IMR-90 (cell line): ENCODE measurements at regions not wholly inside any gene's neighbourhood (a gene's known extent, or its start where the extent isn't known, plus 50 kb on each side); places are given as distances from the start of the nearest gene placed in this dataset.

Experiments used
- ATAC-seq: fragments of 200-7000 bp; cut with Tn5 transposase; 2 replicates; pipeline ENCODE4 v1.9.1; 2020; ENCODE audit warnings: low read depth, mild to moderate bottlenecking, moderate library complexity
- BruUV-seq: library from RNA; stranded (reverse); fragments of 400-500 nt; replicated peaks from 2 replicates; lab custom pipeline; 2021; lab: Mats Ljungman, UMichigan
- CTCF ChIA-PET: fragments of 300-600 bp; formaldehyde crosslinking; extraction: SDS; loops from one replicate; lab custom pipeline; 2021; ENCODE audit warnings: antibody characterized with exemption; lab: Yijun Ruan, JAX
- POLR2A ChIA-PET: fragments of 300-600 bp; sonication (Branson Sonifier 250); formaldehyde crosslinking; loops from one replicate; lab custom pipeline; 2022; ENCODE audit warnings: antibody characterized with exemption; ENCODE audit not compliant: unreplicated experiment; lab: Charles Lee
- DNase-seq: peaks from one replicate; pipeline ENCODE4 v3.0.0; 2013
- H2AFZ ChIP-seq: replicated peaks from 2 replicates; pipeline ENCODE3; 2013; ENCODE audit warnings: low read length, mild to moderate bottlenecking; ENCODE audit not compliant: poor library complexity
- H2AK5ac ChIP-seq: 2 replicates; pipeline ENCODE4 v1.6.1; 2013; ENCODE audit warnings: low read depth, low read length, inconsistent platforms
- H2AK9ac ChIP-seq: replicated peaks from 2 replicates; pipeline ENCODE3; 2013; ENCODE audit warnings: mild to moderate bottlenecking, low read depth, low read length, moderate library complexity; ENCODE audit not compliant: poor library complexity
- H2BK120ac ChIP-seq: 2 replicates; pipeline ENCODE4 v1.6.1; 2013; ENCODE audit warnings: low read depth, low read length, inconsistent platforms
- H2BK15ac ChIP-seq: 3 replicates; pipeline ENCODE4 v1.6.1; 2013; ENCODE audit warnings: low read depth, low read length, inconsistent platforms
- H2BK20ac ChIP-seq: 2 replicates; pipeline ENCODE4 v1.6.1; 2013; ENCODE audit warnings: low read depth, mild to moderate bottlenecking, inconsistent platforms, low read length, moderate library complexity
- H2BK5ac ChIP-seq: 2 replicates; pipeline ENCODE4 v1.6.1; 2013; ENCODE audit warnings: mild to moderate bottlenecking, low read depth, low read length, inconsistent platforms; ENCODE audit not compliant: poor library complexity, severe bottlenecking
- H3K14ac ChIP-seq: replicated peaks from 2 replicates; pipeline ENCODE4 v1.6.1; 2013; ENCODE audit warnings: low read depth, low read length, inconsistent platforms
- H3K18ac ChIP-seq: 2 replicates; pipeline ENCODE4 v1.6.1; 2013; ENCODE audit warnings: low read depth, low read length, control low read depth
- H3K23ac ChIP-seq: 2 replicates; pipeline ENCODE4 v1.6.1; 2013; ENCODE audit warnings: low read depth, low read length, inconsistent platforms
- H3K27ac ChIP-seq: 2 replicates; pipeline ENCODE4 v1.5.1; 2013; ENCODE audit warnings: mild to moderate bottlenecking, control low read depth, low read length; ENCODE audit not compliant: insufficient read depth
- H3K27me3 ChIP-seq: 2 replicates; pipeline ENCODE4 v1.6.1; 2013; ENCODE audit warnings: low read length; ENCODE audit not compliant: control insufficient read depth, insufficient read depth
- H3K36me3 ChIP-seq: 2 replicates; pipeline ENCODE4 v1.6.1; 2013; ENCODE audit warnings: low read length, mixed read lengths; ENCODE audit not compliant: control insufficient read depth, insufficient read depth
- H3K4ac ChIP-seq: 2 replicates; pipeline ENCODE4 v1.6.1; 2013; ENCODE audit warnings: low read depth, low read length, inconsistent platforms
- H3K4me1 ChIP-seq: 2 replicates; pipeline ENCODE4 v1.6.1; 2013; ENCODE audit warnings: low read length, mixed read lengths; ENCODE audit not compliant: control insufficient read depth, insufficient read depth
- H3K4me2 ChIP-seq: 2 replicates; pipeline ENCODE4 v1.6.1; 2013; ENCODE audit warnings: low read depth, mild to moderate bottlenecking, control low read depth, low read length, moderate library complexity
- H3K4me3 ChIP-seq: 2 replicates; pipeline ENCODE4 v1.5.1; 2013; ENCODE audit warnings: low read depth, mild to moderate bottlenecking, control low read depth, low read length, moderate library complexity; ENCODE audit not compliant: insufficient read depth
- H3K56ac ChIP-seq: 2 replicates; pipeline ENCODE4 v1.6.1; 2013; ENCODE audit warnings: low read length, inconsistent platforms; ENCODE audit not compliant: insufficient read depth; ENCODE audit errors: extremely low read depth
- H3K79me1 ChIP-seq, 2 experiments: 2 replicates each; pipeline ENCODE4 v1.6.1; 2013; ENCODE audit warnings: low read length in 2 of 2, inconsistent platforms in 1 of 2, low read depth in 1 of 2
- H3K9ac ChIP-seq: 2 replicates; pipeline ENCODE4 v1.6.1; 2013; ENCODE audit warnings: low read depth, low read length, control low read depth
- H3K9me1 ChIP-seq: 2 replicates; pipeline ENCODE4 v1.6.1; 2013; ENCODE audit warnings: low read length, inconsistent platforms; ENCODE audit not compliant: insufficient read depth
- H3K9me3 ChIP-seq: 2 replicates; pipeline ENCODE4 v1.6.1; 2013; ENCODE audit warnings: low read length; ENCODE audit not compliant: control insufficient read depth, insufficient read depth
- H4K20me1 ChIP-seq: 2 replicates; pipeline ENCODE4 v1.6.1; 2013; ENCODE audit warnings: low read length, inconsistent platforms; ENCODE audit not compliant: insufficient read depth
- H4K5ac ChIP-seq: 2 replicates; pipeline ENCODE4 v1.6.1; 2013; ENCODE audit warnings: mild to moderate bottlenecking, low read depth, low read length, control low read depth
- H4K8ac ChIP-seq, 2 experiments: 2 replicates each; pipeline ENCODE4 v1.6.1; 2013; ENCODE audit warnings: low read depth in 2 of 2, low read length in 2 of 2, control low read depth in 1 of 2, inconsistent platforms in 1 of 2
- H4K91ac ChIP-seq: 2 replicates; pipeline ENCODE4 v1.6.1; 2013; ENCODE audit warnings: low read depth, low read length, inconsistent platforms; ENCODE audit not compliant: insufficient read depth
- BHLHE40 ChIP-seq: fragments of 150-350 bp; IDR thresholded peaks from 2 replicates; pipeline ENCODE4 v1.6.1; 2016; ENCODE audit warnings: mild to moderate bottlenecking, low read depth, low read length
- CEBPB ChIP-seq: IDR thresholded peaks from 2 replicates; pipeline ENCODE4 v1.6.1; 2012; ENCODE audit warnings: low read depth, low read length, improper control_type of control experiment
- CHD1 ChIP-seq: IDR thresholded peaks from 2 replicates; pipeline ENCODE4 v1.6.1; 2012; ENCODE audit warnings: low read depth, low read length, improper control_type of control experiment
- CTCF ChIP-seq: conservative IDR thresholded peaks from 2 replicates; pipeline ENCODE4 v1.5.1; 2012; ENCODE audit warnings: mild to moderate bottlenecking, low read depth, low read length, improper control_type of control experiment
- ELK1 ChIP-seq: fragments of 150-350 bp; IDR thresholded peaks from 2 replicates; pipeline ENCODE4 v1.6.1; 2016; ENCODE audit warnings: low read depth, mild to moderate bottlenecking, low read length, moderate library complexity, borderline replicate concordance
- FOS ChIP-seq: fragments of 150-350 bp; IDR thresholded peaks from 2 replicates; pipeline ENCODE4 v1.6.1; 2016; ENCODE audit warnings: low read depth, low read length
- MAFK ChIP-seq: IDR thresholded peaks from 2 replicates; pipeline ENCODE4 v1.6.1; 2012; ENCODE audit warnings: low read depth, low read length, improper control_type of control experiment
- MAZ ChIP-seq: IDR thresholded peaks from 2 replicates; pipeline ENCODE4 v1.6.1; 2012; ENCODE audit warnings: low read depth, mild to moderate bottlenecking, low read length, improper control_type of control experiment, moderate library complexity, borderline replicate concordance
- MXI1 ChIP-seq: IDR thresholded peaks from 2 replicates; pipeline ENCODE4 v1.6.1; 2012; ENCODE audit warnings: low read depth, mild to moderate bottlenecking, low read length, moderate library complexity, borderline replicate concordance
- NFE2L2 ChIP-seq: fragments of 150-350 bp; IDR thresholded peaks from 2 replicates; pipeline ENCODE4 v1.6.1; 2016; ENCODE audit warnings: low read depth, mild to moderate bottlenecking, low read length
- POLR2A ChIP-seq: IDR thresholded peaks from 2 replicates; pipeline ENCODE4 v1.6.1; 2012; ENCODE audit warnings: mild to moderate bottlenecking, low read depth, low read length
- RAD21 ChIP-seq: IDR thresholded peaks from 2 replicates; pipeline ENCODE4 v1.6.1; 2012; ENCODE audit warnings: low read length, improper control_type of control experiment
- RCOR1 ChIP-seq: IDR thresholded peaks from 2 replicates; pipeline ENCODE4 v1.6.1; 2012; ENCODE audit warnings: mild to moderate bottlenecking, low read length, improper control_type of control experiment; ENCODE audit not compliant: insufficient replicate concordance
- RFX5 ChIP-seq: IDR thresholded peaks from 2 replicates; pipeline ENCODE4 v1.8.0; 2012; ENCODE audit warnings: low read depth, mild to moderate bottlenecking, low read length, moderate library complexity
- SMC3 ChIP-seq: fragments of 150-350 bp; IDR thresholded peaks from 2 replicates; pipeline ENCODE4 v1.6.1; 2016; ENCODE audit warnings: low read depth, mild to moderate bottlenecking, antibody characterized with exemption, low read length, moderate library complexity
- USF2 ChIP-seq: fragments of 150-350 bp; IDR thresholded peaks from 2 replicates; pipeline ENCODE4 v1.6.1; 2017; ENCODE audit warnings: mild to moderate bottlenecking, antibody characterized with exemption, low read length, low read depth
- WGBS, 2 experiments: methylation state at CpG; one replicate each; pipeline versions ENCODE4 v1.1.5 to v1.1.7; 2013; ENCODE audit warnings: missing lambda C conversion rate in 2 of 2; ENCODE audit not compliant: insufficient read length in 1 of 2; ENCODE audit errors: extremely low coverage in 2 of 2; 5-methylcytosine and 5-hydroxymethylcytosine counted together
- dilution Hi-C: fragments of 300-500 bp; cut with HindIII; formaldehyde crosslinking; loops from one replicate; pipeline ENCODE4 v1.14.3; 2018; ENCODE audit warnings: low sequenced_read_pairs; ENCODE audit not compliant: unreplicated experiment
- in situ Hi-C: fragments of 300-500 bp; cut with MboI; formaldehyde crosslinking; loops from 3 replicates; pipeline ENCODE4 v1.14.3; 2019; ENCODE audit warnings: low sequenced_read_pairs, inconsistent platforms, mixed read lengths
- intact Hi-C: fragments of 100-400 bp; cut with micrococcal nuclease; formaldehyde crosslinking; loops from 2 replicates; pipeline ENCODE4 v1.10.0; 2022

GRCh38 chr5:66450988-66451387 is 145.2 kb upstream of the MAST4 start:
- Histone ChIP-seq H3K9me1 (no peaks in the 10 kb centered on the region), H4K91ac (no peak overlapping the region), H2BK20ac (no peak overlapping the region), H3K4ac (no peak overlapping the region), H4K20me1 (no peaks in the 10 kb centered on the region), H3K56ac (no peak overlapping the region), H3K9ac (no peak overlapping the region), H4K8ac (no peak overlapping the region), H3K4me2 (no peak overlapping the region), H3K18ac (no peak overlapping the region), H3K14ac (no peak overlapping the region), H2BK15ac (no peak overlapping the region), H3K23ac (no peak overlapping the region), H3K79me1 (no peaks in the 10 kb centered on the region), H2AFZ (no peak overlapping the region), H2AK9ac (no peak overlapping the region), H3K4me1 (no peaks in the 10 kb centered on the region), H3K4me3 (no peak overlapping the region), H2BK120ac (no peak overlapping the region), H3K36me3 (no peaks in the 10 kb centered on the region), H2AK5ac (no peak overlapping the region), H3K27me3 (no peaks in the 10 kb centered on the region), H2BK5ac (no peak overlapping the region), H4K5ac (no peak overlapping the region), H3K27ac (no peak overlapping the region), H3K9me3 (0 out of 2 replicates have a peak, but pooled peaks cover 3% of the 10 kb centered on the region)
- ChIA-PET CTCF (no interaction called here), POLR2A (no interaction called here)
- dilution Hi-C loops (no loop called here), in situ Hi-C loops (no loop called here), intact Hi-C loops (no loop called here)
- BruUV-seq: no TSS peak
- no CpG with 5 or more reads among the region's 2 CpGs for WGBS, 2 experiments
- ATAC-seq (no peak), DNase-seq (no peak)
- no peak for TF ChIP-seq MXI1
- TF ChIP-seq FOS: no peak
- TF ChIP-seq RFX5: no peak
- no peak for TF ChIP-seq CEBPB
- TF ChIP-seq CHD1: no peak
- no peak for TF ChIP-seq ELK1
- no peak for TF ChIP-seq RCOR1
- no peak for TF ChIP-seq POLR2A
- no peak for TF ChIP-seq RAD21
- no peak for TF ChIP-seq NFE2L2
- TF ChIP-seq MAFK: no peak
- no peak for TF ChIP-seq BHLHE40
- TF ChIP-seq USF2: no peak
- TF ChIP-seq CTCF: no peak
- no peak for TF ChIP-seq MAZ
- no peak for TF ChIP-seq SMC3
